HG03175 (cell line): ENCODE measurements at regions not wholly inside any gene's neighbourhood (a gene's known extent, or its start where the extent isn't known, plus 50 kb on each side); places are given as distances from the start of the nearest gene placed in this dataset.
"Not testable (repeated sequence)": the region's sequence is repeated elsewhere in the genome, so short reads cannot be mapped to it uniquely, and the experiment has no call there.

ENCODE experiments used
- ATAC-seq: cut with Tn5 transposase; IDR thresholded peaks from one replicate; pipeline ENCODE4 v1.9.1; 2021; ENCODE audit warnings: mild to moderate bottlenecking, moderate library complexity; ENCODE audit not compliant: unreplicated experiment

GRCh38 chr2:167803449-167803988 is 443.9 kb downstream of the STK39 start:
- ATAC-seq: no peak

DNA sequence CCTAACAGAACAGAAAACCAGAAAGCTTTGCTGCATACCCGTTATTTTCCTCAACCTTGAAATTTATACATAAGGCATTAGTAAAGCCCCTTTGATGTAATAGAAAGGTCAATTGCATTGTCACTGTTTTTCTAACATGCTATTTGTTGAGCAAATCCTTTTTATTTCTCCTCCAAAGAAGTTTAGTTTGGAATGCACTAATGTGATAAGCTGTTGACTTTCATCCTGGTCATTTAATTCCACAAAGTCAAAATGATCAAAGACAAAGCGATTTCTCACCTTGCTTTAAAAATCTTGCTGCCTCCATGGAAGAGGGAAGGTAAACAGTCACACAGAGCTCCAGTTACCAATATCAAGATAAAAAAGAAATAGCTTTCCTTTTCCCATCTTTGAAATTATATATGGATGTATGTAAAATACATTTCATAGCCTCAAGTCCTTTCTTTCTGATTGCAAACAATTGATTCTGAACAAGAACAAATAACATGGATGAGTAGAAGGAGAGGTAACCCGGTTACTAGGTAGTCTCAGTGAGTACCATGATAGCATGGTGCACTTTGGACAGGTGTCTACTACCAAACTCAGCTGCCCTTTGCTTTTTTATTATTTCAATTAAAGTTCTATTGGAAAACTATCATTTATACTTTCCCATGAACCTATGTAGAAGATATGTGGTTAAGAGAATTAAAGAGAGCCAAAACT is 452.7 kb downstream of the STK39 start:
- ATAC-seq: no peak

- no peak for ATAC-seq
These were observed 453.7 kb downstream of the STK39 start for GRCh38 chr2:167793725-167794124.

- ATAC-seq: no peak
These were observed 455.3 kb downstream of the STK39 start for GRCh38 chr2:167792126-167792525.

DNA sequence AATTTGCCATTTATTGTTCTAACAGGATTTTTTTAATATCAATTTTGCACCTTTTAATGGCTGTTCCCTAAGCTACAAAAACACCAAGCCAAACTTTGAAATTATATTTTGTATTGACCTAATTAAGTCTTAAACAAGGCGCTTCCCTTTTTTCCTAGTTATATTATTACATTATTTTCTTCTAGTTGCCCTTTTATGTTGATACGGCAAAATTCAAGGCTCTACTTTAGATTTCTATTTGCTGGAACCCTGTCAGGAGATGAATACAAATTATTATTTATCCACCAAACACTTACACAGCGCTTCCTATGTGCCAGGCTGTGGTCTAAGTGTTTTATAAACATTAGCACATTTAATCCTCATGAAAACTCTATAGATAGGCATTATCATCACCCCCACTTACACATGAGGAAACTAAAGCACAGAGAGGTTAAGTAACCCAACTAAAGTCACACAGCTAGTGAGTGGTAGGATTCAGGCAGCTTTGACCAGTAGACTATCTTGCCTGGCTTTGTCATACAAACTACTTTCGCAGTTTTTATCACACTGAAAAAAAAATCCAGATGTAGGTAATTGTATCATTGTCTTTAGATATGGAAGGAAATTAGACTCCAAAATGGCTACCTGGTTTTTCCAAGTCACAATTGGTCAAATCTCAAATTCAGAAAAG is 456.5 kb downstream of the STK39 start:
- no peak for ATAC-seq

GRCh38 chr2:167790189-167790588 is 457.2 kb downstream of the STK39 start:
- ATAC-seq: no peak

GRCh38 chr2:167787562-167787961 is 459.8 kb downstream of the STK39 start:
- no peak for ATAC-seq

DNA sequence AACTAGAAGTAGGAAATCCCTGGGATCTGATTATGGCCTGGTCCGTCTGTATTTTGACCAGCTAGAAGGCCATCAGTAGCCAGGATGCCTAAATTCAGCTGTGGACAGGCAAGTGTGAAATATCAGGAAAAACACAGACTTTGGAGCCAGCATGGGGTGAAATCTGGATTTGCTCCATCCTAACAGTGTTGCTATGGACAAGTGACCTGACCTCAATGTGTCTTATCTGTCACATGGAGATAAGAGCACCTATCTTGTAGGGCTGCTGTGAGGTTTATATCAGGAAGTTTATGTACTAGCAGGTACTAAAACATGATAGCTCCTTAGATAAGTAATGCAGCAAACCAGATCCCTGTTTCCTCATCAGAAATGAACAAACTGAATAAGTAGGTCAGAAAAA is 460.4 kb downstream of the STK39 start:
- no peak for ATAC-seq

DNA sequence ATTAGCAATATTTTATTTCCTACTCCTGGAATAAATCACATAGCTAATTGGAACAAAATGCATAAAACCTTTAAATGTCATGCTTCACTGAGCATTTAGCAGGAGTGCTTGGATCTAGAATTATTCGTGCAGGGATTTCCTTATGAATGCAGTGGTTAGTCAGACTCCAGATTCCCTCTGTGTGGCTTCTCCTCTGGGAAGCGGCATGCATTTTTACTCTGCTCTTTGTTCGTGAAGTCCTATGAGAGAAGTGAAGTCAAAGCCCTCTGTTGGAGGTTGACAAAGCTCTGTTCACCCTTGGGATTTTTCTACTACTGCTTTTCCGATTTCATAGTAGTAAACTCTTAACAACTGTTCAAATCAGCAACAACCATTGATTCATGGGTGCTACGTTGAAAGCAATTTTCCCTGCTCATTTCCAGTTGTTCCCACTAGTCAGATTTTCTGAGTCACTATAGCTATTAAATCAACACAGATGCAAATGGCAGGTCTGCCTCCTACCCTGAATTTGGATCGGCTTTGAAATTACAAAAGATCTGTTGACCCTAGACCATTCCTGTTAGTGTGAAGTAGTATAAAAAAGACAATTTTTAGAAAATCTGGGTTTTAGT is 461.7 kb downstream of the STK39 start:
- ATAC-seq: no peak

- ATAC-seq: no peak
These were observed 463.3 kb downstream of the STK39 start for GRCh38 chr2:167784084-167784425.

- no peak for ATAC-seq
These were observed 463.9 kb downstream of the STK39 start for GRCh38 chr2:167783261-167784083.

DNA sequence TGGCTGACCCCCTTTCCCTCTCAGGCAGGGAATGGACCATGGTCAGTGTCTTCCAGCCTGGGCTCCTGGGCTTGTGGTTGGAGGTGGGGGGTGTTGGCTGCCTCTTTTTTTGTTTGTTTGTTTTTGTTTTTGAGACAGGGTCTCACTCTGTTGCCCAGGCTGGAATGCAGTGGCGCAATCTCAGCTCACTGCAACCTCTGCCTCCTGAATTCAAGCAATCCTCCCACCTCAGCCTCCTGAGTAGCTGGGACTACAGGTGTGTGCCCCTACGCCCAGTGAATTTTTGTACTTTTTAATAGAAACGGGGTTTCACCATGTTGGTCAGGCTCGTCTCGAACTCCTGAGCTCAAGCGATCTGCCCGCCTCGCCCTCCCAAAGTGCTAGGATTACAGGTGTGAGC is 465.8 kb downstream of the STK39 start:
- not testable (repeated sequence) for ATAC-seq

GRCh38 chr2:167776359-167776758 is 471.0 kb downstream of the STK39 start:
- no peak for ATAC-seq

DNA sequence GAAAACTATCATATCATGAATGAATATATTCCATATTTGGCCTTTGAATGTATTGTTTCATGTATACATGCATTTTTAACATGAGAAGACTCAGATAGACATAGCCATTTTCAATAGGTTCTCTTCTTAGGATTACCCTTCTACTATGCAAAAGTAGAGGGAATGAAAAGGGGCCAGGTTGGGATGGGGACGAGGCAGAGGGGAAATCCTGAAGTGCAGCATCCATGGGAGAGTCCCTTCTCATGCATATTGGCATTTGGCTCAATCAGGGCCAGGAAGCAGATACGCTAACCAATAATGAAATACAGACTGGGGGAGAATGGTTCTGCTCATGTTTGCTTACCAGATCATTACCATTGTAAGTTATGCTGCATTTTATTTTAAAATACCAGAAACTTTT is 475.8 kb downstream of the STK39 start:
- ATAC-seq: no peak

GRCh38 chr2:167769020-167769419 is 478.4 kb downstream of the STK39 start:
- no peak for ATAC-seq

GRCh38 chr2:167767830-167768229 is 479.6 kb downstream of the STK39 start:
- ATAC-seq: no peak

DNA sequence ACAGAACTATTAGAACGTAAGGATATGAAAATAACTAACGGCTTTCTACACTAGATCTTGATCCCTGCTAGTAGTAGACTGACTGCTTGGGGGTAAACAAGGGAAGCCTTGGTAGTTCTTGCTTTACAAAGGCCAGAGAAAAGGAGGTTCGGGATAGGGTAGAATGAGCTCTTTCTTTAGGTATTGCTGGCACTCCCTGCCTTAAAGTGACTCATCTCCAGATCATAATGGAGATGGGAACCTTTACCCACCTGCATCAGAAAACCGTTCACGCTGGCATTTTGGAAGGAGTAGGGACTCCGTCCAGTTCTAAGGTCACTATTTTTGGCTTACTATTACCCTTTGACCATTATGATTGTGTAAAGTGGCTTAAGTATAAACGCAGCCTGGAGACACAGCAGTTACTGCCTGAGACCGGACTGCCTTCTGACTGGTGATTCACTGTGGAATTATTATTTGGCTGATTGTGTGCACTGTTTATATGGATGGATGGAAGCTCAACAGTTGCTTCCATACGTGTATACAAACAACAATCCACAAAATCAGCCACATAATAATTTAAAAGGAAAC is 482.5 kb downstream of the STK39 start:
- ATAC-seq: no peak

DNA sequence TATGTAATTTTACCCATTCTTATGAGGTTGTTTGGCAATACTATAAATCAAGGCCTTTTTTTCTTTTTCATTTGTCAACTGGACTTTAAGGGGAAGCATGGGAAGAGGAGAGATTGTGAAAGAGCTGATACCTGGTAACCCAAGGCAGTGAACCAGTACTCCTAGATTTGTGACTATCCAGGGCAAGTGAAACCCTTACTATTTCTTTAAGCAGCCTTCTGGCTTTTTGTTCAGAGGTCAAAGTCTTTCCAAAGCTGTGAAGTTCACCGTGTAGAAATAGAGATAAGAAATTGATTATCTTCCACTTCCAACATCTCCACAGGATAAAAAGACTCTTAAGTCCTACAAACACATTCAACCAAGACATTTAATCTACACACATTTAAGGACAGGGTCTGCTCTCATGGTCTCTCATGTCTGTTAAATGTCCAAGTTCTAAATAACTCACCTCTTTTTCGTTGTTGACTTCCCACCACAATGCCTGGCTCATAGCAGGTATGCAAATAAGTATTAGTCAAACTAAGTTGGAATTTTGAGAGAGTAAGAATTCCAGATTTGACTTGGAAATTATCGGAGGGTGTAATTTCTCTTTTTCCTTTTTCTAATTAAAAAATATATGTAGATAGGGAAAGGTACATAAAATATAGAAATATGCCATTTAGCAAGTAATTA is 485.8 kb downstream of the STK39 start:
- no peak for ATAC-seq

DNA sequence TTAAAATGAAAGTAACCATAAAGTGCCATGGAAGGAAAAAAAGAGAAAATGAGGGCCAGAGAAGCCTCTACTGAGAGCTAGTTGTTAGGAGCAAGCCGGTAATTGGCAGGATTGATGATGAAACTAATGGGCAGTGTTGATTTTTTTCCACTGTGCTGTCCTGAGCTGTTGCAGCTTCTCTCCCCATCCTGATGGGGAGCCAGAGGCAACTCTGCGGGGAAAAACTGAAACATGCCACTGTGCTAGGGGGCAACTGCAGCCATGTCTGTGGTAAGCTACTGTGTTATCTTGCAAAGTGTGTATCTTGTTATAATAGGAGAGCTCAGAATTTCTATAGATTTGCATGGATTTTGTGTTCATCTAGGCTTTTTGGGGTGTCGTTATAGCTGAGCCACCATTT is 487.9 kb downstream of the STK39 start:
- no peak for ATAC-seq

DNA sequence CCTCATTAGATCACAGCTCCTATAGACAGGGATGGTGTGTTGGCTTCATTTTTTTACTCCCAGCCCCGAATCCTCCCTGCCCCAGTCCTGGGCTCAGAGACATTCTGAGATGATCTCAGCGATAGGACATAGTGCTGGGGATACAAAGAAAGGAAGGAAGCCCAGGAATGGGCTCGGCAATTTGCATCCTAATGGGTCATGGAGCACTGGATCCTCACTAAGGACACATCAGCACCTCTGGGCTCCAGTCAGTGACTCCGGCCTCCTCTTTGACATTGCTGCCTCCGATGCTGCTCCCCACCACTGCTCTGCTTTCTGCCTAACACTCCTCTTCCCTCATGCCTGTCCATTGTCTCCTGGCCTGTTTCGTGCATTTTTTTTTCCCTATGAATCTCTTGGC is 489.1 kb downstream of the STK39 start:
- no peak for ATAC-seq
